ENCODE measurements at regions not wholly inside any gene's neighbourhood (a gene's known extent, or its start where the extent isn't known, plus 50 kb on each side); places are given as distances from the start of the nearest gene placed in this dataset.
A peak's percentile ranks its signal among the peaks of the same experiment; 100 is the strongest.

- DNase-seq (ENCODE audit: low spot score, unreplicated experiment): no peak
- H3K27me3 Mint-ChIP-seq: no peaks in the 10 kb centered on the region
- peaks cover 16% of the 10 kb centered on the region for H3K4me1 Mint-ChIP-seq (ENCODE audit: low read depth)
- H3K36me3 Mint-ChIP-seq (ENCODE audit: insufficient read depth): no peaks in the 10 kb centered on the region
- H3K9me3 Mint-ChIP-seq (ENCODE audit: low read depth): no peaks in the 10 kb centered on the region
- H3K4me3 Mint-ChIP-seq (ENCODE audit: low read depth): no peak overlapping the region
- no peak overlapping the region for H3K27ac Mint-ChIP-seq
- no peak for TF ChIP-seq CTCF (IDR thresholded peaks at IDR 0.05; ENCODE audit: unreplicated experiment)
Measured at GRCh38 chr6:15044146-15044882, 201.6 kb upstream of the JARID2 start.

- no peaks in the 10 kb centered on the region for H3K9me3 Mint-ChIP-seq (ENCODE audit: low read depth)
- no peaks in the 10 kb centered on the region for H3K36me3 Mint-ChIP-seq (ENCODE audit: insufficient read depth)
Measured at GRCh38 chr6:15044948-15045347, 200.9 kb upstream of the JARID2 start.

GRCh38 chr6:15046751-15047150 lies 199.1 kb upstream of the JARID2 start:
- no peak for TF ChIP-seq CTCF (IDR thresholded peaks at IDR 0.05; ENCODE audit: unreplicated experiment)
- Mint-ChIP-seq H3K36me3 (ENCODE audit: insufficient read depth) (no peaks in the 10 kb centered on the region), H3K4me1 (ENCODE audit: low read depth) (peaks cover 16% of the 10 kb centered on the region), H3K27me3 (no peaks in the 10 kb centered on the region), H3K9me3 (ENCODE audit: low read depth) (no peaks in the 10 kb centered on the region), H3K27ac (no peak overlapping the region), H3K4me3 (ENCODE audit: low read depth) (no peak overlapping the region)
- no peak for DNase-seq (ENCODE audit: low spot score, unreplicated experiment)

More at GRCh38 chr6:15044948-15045347, 200.9 kb upstream of the JARID2 start:
- H3K27ac Mint-ChIP-seq: no peak overlapping the region
- H3K4me1 Mint-ChIP-seq (ENCODE audit: low read depth): peaks cover 16% of the 10 kb centered on the region
- DNase-seq (ENCODE audit: low spot score, unreplicated experiment): no peak
- TF ChIP-seq CTCF (IDR thresholded peaks at IDR 0.05; ENCODE audit: unreplicated experiment): no peak
- H3K4me3 Mint-ChIP-seq (ENCODE audit: low read depth): no peak overlapping the region
- no peaks in the 10 kb centered on the region for H3K27me3 Mint-ChIP-seq

GRCh38 chr6:15048367-15048766 lies 197.5 kb upstream of the JARID2 start:
- no peak overlapping the region for H3K4me3 Mint-ChIP-seq (ENCODE audit: low read depth)
- H3K9me3 Mint-ChIP-seq (ENCODE audit: low read depth): no peaks in the 10 kb centered on the region
- no peak overlapping the region for H3K27ac Mint-ChIP-seq
- no peaks in the 10 kb centered on the region for H3K36me3 Mint-ChIP-seq (ENCODE audit: insufficient read depth)
- no peak for TF ChIP-seq CTCF (IDR thresholded peaks at IDR 0.05; ENCODE audit: unreplicated experiment)
- DNase-seq (ENCODE audit: low spot score, unreplicated experiment): no peak
- peaks cover 10% of the 10 kb centered on the region for H3K4me1 Mint-ChIP-seq (ENCODE audit: low read depth)
- H3K27me3 Mint-ChIP-seq: no peaks in the 10 kb centered on the region

- peaks cover 3% of the 10 kb centered on the region for H3K4me1 Mint-ChIP-seq (ENCODE audit: low read depth)
- H3K36me3 Mint-ChIP-seq (ENCODE audit: insufficient read depth): no peaks in the 10 kb centered on the region
- peak; percentile 43 for TF ChIP-seq CTCF (IDR thresholded peaks at IDR 0.05; ENCODE audit: unreplicated experiment)
- H3K27me3 Mint-ChIP-seq: peaks cover 13% of the 10 kb centered on the region
- DNase-seq (ENCODE audit: low spot score, unreplicated experiment): no peak
- H3K4me3 Mint-ChIP-seq (ENCODE audit: low read depth): no peak overlapping the region
- no peaks in the 10 kb centered on the region for H3K9me3 Mint-ChIP-seq (ENCODE audit: low read depth)
- no peak overlapping the region for H3K27ac Mint-ChIP-seq
Measured at GRCh38 chr6:15058200-15059061, 187.4 kb upstream of the JARID2 start.

Data from progenitor cell of endocrine pancreas (in vitro differentiated cells).